Hematopoietic multipotent progenitor cell treated with erythropoietin and hydrocortisone succinate and interleukin-3 and kit ligand, for 4 days (in vitro differentiated cells): ENCODE measurements at regions not wholly inside any gene's neighbourhood (a gene's known extent, or its start where the extent isn't known, plus 50 kb on each side); places are given as distances from the start of the nearest gene placed in this dataset.

Experiments used
- DNase-seq: peaks from one replicate; pipeline ENCODE4 v3.0.0-alpha.2; 2015

- no peak for DNase-seq
Measured at GRCh38 chr4:95998311-95998710, 158.4 kb downstream of the PDHA2 start.

GRCh38 chr4:96003951-96004740, 164.3 kb downstream of the PDHA2 start:
- DNase-seq, result no peak

- no peak for DNase-seq
Measured at GRCh38 chr4:96009427-96010119, 169.7 kb downstream of the PDHA2 start.

DNA sequence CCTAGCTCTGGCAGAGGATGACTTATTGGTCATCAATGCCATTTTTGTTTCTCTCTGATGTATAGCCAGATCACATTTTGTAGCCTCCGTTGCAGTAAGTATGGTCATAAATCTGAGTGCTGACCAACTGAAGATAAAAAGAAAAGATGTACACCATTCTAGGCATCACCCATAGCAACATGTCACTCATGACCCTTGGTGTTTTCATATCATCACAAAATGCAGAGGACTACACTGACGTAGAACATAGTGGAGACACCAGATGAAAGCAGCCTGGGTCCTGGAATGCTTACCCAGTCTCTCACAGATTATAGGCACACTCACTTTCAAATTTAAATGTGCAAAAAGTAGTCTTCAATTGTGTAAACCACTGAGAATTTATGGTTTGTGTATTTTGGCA, 172.8 kb downstream of the PDHA2 start:
- no peak for DNase-seq

DNA sequence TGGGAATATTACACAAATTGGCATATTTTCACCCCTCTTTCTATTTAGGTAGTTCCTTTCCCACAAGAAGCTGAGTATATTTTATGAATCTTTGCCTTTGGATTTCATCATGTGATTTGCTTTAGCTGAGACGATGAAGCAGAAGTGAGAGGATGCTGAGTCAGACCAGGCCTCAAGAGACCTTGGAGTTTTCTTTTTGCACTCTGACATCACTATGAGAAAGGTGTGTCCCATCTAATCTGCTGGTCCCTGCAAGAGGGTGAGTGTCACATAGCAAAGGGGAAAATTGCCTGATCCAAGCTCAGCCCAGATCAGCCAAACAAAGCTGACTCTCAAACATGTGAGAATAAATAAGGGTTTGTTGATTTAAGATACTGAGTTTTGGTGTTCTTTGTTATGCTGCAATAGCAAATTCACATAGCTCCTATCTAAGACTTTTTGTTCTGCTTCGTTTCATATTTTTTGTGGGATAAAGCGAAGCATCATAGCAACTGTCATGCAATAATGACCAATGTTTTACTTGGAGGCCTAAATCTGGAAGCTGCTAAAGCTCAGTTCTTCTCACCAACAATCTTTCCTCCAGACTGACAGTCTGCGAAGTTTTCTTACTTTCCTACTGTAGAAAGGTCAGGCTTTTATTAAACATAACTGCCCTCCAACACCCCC, 176.9 kb downstream of the PDHA2 start:
- peak; percentile 10 for DNase-seq

DNA sequence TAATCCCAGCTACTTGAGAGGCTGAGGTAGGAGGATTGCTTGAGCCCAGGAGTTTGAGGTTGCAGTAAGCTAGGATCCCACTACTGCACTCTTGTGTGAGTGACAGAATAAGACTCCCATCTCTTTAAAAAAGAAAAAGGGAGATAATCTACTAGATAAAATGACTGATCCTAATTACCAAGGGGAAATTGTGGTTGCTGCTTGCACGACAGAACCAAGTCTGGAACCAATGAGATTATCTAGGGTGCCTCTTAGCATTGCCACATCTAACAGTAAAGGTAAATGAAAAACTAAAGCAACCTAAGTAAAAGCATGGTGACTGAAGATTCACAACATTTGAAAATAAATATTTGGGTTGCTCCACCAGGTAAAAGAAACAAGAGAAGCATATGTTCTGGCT, 185.1 kb downstream of the PDHA2 start:
- DNase-seq, result peak; percentile 70

GRCh38 chr4:96035727-96036126, 195.8 kb downstream of the PDHA2 start:
- DNase-seq, result peak; percentile 35

DNA sequence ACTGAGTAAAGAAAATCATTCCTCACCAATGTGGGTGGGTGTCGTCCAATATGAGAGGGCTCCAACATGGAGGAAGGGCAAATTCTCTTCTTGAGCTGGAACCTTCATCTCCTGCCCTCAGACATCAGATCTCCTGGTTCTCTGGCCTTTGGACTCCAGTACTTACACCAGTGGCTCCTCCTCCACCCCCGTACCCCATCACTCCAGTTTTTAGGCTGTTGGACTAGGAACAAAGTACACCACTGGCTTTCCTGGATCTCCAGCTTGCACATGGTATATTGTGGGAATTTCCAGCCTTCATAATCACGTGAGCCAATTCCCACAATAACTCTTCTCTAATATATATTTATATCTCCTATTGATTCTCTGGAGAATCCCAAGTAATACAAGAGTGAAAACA, 196.9 kb downstream of the PDHA2 start:
- no peak for DNase-seq

DNA sequence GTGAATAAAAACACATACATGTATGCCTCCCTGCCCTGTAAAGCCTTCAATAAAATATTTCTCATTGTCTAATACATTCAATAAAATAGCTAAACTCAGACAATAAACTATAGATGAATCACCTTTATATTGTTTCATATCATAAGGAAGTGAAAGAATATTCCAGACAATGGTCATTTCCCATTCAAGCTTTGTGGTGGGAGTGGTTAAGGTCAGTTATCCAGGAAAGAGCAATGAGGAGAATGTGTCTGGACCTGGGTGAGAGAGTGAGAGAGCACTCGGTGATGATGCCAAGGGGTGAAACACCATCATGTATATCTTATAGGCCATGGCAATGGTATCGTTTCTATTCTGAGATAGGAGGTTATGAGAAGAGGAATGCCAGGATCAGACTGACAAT, 197.8 kb downstream of the PDHA2 start:
- DNase-seq, result no peak

DNA sequence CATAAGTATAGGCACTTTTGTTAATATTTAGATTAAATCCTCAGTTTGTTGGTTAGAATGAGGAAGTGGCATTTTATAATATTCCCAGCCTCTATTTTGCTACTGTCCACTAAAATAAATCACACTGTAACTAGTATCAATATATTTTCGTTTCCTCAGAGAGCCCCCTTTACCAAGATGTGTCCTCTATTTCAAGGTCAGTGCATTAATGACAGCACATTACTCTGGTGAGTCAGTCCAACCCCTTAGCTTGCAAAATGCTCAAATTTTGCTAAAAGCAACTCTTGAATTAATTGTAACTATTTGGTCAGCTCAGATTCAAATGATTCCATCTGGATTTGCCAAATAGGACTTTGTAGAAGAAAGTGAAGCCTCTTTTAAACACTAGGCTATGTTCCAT, 199.3 kb downstream of the PDHA2 start:
- DNase-seq, result no peak

GRCh38 chr4:96039803-96040436, 200.0 kb downstream of the PDHA2 start:
- DNase-seq, result no peak

DNA sequence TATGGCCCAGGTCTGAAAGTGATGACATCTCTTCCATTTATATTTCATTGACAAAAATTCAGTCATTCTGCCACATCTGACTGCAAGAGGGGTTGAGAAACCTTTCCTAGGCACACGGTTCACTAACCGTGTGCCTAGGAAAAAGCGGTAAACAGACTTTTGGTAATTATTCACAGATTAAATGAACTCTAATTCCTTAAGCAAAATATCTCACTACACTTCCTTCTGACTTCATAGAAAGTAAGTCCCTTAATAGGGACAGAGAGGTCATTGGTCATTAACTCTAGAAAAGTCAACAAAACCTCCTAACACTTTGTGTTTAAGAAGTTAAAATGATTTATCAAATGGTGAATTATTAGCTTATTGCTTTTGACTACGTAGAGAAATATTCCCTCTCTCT, 205.1 kb downstream of the PDHA2 start:
- DNase-seq, result no peak

GRCh38 chr4:96052827-96053226, 212.9 kb downstream of the PDHA2 start:
- peak; percentile 54 for DNase-seq

DNA sequence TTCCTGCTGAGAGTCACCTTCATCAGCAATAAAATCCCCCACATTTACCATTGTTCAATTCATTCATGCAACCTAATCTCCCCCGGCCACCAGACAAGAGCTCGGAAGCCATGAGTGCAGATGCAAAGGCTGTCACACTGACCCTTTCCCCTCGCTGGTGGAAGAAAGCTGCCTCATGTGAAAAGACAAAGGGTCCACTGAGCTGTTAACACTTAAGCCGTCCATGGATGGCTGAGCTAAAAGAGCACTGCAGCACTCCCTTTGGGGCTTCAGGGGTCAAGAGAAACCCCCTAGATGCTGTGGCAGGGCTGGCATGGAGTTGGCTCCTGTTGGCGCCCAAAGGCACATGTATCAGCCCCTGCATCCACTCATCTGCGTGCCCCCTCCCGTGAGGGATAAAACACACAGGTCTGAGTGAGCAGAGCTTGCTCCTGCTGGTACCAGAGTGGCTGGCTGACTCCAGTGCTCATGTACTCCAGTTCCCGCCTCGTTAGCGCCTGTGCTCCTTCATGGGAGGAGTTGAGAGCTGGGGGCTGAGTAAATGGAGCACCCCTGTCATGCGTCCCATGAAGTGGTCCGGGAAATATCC, 216.5 kb downstream of the PDHA2 start:
- no peak for DNase-seq

DNA sequence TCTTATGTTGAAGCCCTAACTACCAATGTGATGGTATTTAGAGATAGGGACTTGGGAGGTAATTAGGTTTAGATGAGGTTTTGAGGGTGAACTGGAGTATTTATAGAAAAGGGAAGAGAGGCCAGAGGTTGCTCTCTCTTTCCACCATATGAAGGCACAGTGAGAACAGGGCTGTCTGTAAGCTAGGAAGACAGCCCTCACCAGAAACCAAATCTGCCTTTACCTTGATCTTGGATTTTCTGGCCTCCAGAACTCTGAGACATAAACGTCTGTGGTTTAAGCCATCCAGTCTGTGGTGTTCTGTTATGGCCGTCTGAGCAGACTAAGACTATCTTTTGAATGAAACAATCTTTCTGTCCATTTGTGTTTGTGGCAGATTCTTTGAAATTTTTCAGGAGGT, 223.7 kb downstream of the PDHA2 start:
- peak; percentile 43 for DNase-seq

DNA sequence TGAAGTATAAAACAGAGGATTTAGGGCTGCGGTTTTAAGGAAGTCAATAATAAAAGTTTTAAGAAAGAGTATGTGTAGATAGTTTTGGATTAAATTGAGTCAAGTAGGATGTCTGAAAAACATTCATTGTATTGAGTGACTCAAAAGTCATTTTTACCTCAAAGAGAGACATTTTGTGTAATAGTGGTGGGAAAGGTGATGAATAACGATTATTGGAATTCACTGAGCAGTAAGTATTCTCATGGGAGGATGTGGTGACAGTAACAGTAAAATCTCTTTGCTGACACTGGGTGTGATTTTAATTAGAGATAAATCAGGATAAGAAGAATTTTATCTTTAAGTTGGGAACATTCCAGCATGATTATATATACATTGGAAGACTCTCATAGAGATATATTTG, 233.6 kb downstream of the PDHA2 start:
- DNase-seq, result no peak

GRCh38 chr4:96092151-96092705, 252.3 kb downstream of the PDHA2 start:
- no peak for DNase-seq

GRCh38 chr4:96093057-96093456, 253.2 kb downstream of the PDHA2 start:
- DNase-seq, result no peak

- no peak for DNase-seq
Measured at GRCh38 chr4:96093563-96093962, 253.7 kb downstream of the PDHA2 start.

- no peak for DNase-seq
Measured at GRCh38 chr4:96094183-96094582, 254.3 kb downstream of the PDHA2 start.

GRCh38 chr4:96097040-96097607, 257.2 kb downstream of the PDHA2 start:
- DNase-seq, result peak; percentile 9

- DNase-seq, result no peak
Measured at GRCh38 chr4:96097693-96098092, 257.8 kb downstream of the PDHA2 start.
